ENCODE measurements at regions not wholly inside any gene's neighbourhood (a gene's known extent, or its start where the extent isn't known, plus 50 kb on each side); places are given as distances from the start of the nearest gene placed in this dataset.

DNA sequence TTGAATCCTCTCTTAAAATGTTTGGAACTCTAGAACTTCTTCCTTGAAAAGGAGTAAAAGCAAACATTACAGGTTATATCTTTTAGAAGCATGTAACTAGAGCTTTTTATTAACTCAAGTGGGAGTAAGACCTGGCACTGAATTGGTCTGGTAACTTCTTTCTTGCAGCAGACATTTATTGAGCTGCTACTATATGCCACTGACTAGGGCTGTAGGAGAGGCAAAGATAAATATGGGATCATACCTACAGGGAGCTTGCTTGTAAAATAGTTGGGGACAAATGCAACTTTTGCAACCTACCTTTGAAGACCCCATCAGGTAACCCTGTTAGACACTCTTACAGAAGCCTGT lies 231.9 kb upstream of the TUT7 start:
- Histone ChIP-seq H3K9ac (ENCODE audit: low read length) (no peak overlapping the region), H3K4me2 (ENCODE audit: low read length) (no peak overlapping the region), H3K27ac (ENCODE audit: low read depth, low read length) (no peak overlapping the region), H3K4me1 (ENCODE audit: insufficient read depth, low read length) (no peaks in the 10 kb centered on the region), H3K4me3 (ENCODE audit: insufficient read depth, low read depth, low read length) (no peak overlapping the region), H4K20me1 (ENCODE audit: insufficient read depth, low read length) (no peaks in the 10 kb centered on the region), H3K27me3 (ENCODE audit: insufficient read depth, low read length) (peaks cover 6% of the 10 kb centered on the region), H2AFZ (ENCODE audit: low read depth, low read length) (no peak overlapping the region), H3K79me2 (ENCODE audit: insufficient read depth, low read length) (no peaks in the 10 kb centered on the region), H3K9me3 (ENCODE audit: insufficient read depth, low read depth, low read length) (no peaks in the 10 kb centered on the region), H3K36me3 (ENCODE audit: insufficient read depth, low read length) (no peaks in the 10 kb centered on the region)
- Mint-ChIP-seq H3K27me3 (ENCODE audit: low read depth, unreplicated experiment) (peaks cover 18% of the 10 kb centered on the region), H3K4me1 (ENCODE audit: low read depth, unreplicated experiment) (peaks cover 2% of the 10 kb centered on the region), H3K36me3 (ENCODE audit: low read depth, unreplicated experiment) (no peaks in the 10 kb centered on the region), H3K9me3 (ENCODE audit: unreplicated experiment) (no peaks in the 10 kb centered on the region), H3K4me3 (ENCODE audit: unreplicated experiment) (no peak overlapping the region), H3K27ac (ENCODE audit: unreplicated experiment) (no peak overlapping the region)
- no peak for TF ChIP-seq EZH2 (IDR thresholded peaks at IDR 0.05; ENCODE audit: insufficient read depth, low read length)
- TF ChIP-seq, protein P1, sequence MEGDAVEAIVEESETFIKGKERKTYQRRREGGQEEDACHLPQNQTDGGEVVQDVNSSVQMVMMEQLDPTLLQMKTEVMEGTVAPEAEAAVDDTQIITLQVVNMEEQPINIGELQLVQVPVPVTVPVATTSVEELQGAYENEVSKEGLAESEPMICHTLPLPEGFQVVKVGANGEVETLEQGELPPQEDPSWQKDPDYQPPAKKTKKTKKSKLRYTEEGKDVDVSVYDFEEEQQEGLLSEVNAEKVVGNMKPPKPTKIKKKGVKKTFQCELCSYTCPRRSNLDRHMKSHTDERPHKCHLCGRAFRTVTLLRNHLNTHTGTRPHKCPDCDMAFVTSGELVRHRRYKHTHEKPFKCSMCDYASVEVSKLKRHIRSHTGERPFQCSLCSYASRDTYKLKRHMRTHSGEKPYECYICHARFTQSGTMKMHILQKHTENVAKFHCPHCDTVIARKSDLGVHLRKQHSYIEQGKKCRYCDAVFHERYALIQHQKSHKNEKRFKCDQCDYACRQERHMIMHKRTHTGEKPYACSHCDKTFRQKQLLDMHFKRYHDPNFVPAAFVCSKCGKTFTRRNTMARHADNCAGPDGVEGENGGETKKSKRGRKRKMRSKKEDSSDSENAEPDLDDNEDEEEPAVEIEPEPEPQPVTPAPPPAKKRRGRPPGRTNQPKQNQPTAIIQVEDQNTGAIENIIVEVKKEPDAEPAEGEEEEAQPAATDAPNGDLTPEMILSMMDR (IDR thresholded peaks at IDR 0.05; ENCODE audit: insufficient read depth, low read depth, low read length) = no peak
- DNase-seq (ENCODE audit: low read depth) = no peak
- FAIRE-seq = no peak

DNA sequence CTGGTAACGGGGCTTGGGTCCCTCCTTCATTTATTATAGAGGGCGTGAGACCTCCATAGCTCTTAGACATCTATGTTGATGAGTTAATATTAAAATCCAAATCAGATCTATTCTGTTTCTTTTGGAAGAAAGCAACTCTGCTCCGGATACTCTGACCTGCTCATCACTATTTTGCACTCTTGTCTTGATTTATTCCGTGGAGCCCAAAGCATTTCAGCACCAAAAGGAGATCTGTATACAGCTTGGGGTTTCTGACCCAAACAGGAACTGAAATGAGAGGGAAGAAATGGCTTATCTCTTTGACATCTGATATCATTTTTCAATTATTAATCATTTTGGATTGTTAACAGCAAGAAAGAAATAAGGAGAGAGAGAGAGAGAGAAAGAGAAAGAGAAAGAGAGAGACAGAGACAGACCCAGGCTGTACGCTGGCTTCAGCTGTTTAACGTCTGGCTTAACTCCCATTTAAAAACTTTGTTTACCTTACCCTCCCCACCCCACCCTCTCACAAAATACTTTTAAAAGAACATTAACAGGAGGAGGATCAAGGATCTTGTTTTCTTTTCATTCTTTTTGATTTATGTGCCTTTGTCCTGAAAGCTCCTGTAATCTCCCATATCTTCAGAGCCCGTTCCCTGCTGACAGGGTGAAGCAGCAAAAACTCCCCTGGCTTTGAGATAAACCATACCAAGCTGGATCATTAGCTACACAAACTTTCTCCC lies 231.4 kb upstream of the TUT7 start:
- Histone ChIP-seq H3K27ac (ENCODE audit: low read depth, low read length) (no peak overlapping the region), H3K4me2 (ENCODE audit: low read length) (no peak overlapping the region), H3K9me3 (ENCODE audit: insufficient read depth, low read depth, low read length) (no peaks in the 10 kb centered on the region), H2AFZ (ENCODE audit: low read depth, low read length) (no peak overlapping the region), H3K4me1 (ENCODE audit: insufficient read depth, low read length) (no peaks in the 10 kb centered on the region), H3K79me2 (ENCODE audit: insufficient read depth, low read length) (no peaks in the 10 kb centered on the region), H3K9ac (ENCODE audit: low read length) (no peak overlapping the region), H3K4me3 (ENCODE audit: insufficient read depth, low read depth, low read length) (no peak overlapping the region), H4K20me1 (ENCODE audit: insufficient read depth, low read length) (no peaks in the 10 kb centered on the region), H3K36me3 (ENCODE audit: insufficient read depth, low read length) (no peaks in the 10 kb centered on the region), H3K27me3 (ENCODE audit: insufficient read depth, low read length) (peaks cover 6% of the 10 kb centered on the region)
- H3K36me3 Mint-ChIP-seq (ENCODE audit: low read depth, unreplicated experiment) = no peaks in the 10 kb centered on the region
- peaks cover 18% of the 10 kb centered on the region for H3K27me3 Mint-ChIP-seq (ENCODE audit: low read depth, unreplicated experiment)
- H3K9me3 Mint-ChIP-seq (ENCODE audit: unreplicated experiment) = no peaks in the 10 kb centered on the region
- H3K4me1 Mint-ChIP-seq (ENCODE audit: low read depth, unreplicated experiment) = peaks cover 2% of the 10 kb centered on the region
- H3K4me3 Mint-ChIP-seq (ENCODE audit: unreplicated experiment) = no peak overlapping the region
- DNase-seq (ENCODE audit: low read depth) = no peak
- no peak overlapping the region for H3K27ac Mint-ChIP-seq (ENCODE audit: unreplicated experiment)
- FAIRE-seq = no peak
- TF ChIP-seq, protein P1 (IDR thresholded peaks at IDR 0.05; ENCODE audit: insufficient read depth, low read depth, low read length) = no peak
- no peak for TF ChIP-seq EZH2 (IDR thresholded peaks at IDR 0.05; ENCODE audit: insufficient read depth, low read length)

DNA sequence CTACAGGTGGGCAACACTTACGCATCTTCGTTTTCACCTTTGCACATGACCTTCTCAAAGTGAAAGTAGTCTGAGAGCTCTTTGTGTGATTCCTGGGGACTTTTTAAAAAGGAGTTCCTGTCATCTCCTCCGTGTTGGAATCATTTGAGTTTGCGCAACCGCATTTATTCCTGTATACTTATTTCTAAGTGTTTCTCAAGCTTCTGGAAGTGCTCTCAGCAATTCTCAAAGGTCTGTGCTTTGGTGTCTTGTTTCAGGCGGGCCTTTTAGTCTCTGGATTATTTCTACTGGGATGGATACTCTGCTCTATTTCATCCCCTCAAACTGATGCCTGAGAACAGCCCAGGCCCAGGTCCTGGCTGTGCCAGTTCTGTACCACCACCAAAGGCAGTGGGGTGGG lies 226.5 kb upstream of the TUT7 start:
- H3K27me3 ChIP-seq (ENCODE audit: insufficient read depth, low read length) = no peaks in the 10 kb centered on the region
- no peak overlapping the region for H2AFZ ChIP-seq (ENCODE audit: low read depth, low read length)
- H3K36me3 ChIP-seq (ENCODE audit: insufficient read depth, low read length) = no peaks in the 10 kb centered on the region
- peaks cover 2% of the 10 kb centered on the region for H3K9me3 Mint-ChIP-seq (ENCODE audit: unreplicated experiment)
- FAIRE-seq (no peak), DNase-seq (ENCODE audit: low read depth) (no peak)
- no peak overlapping the region for H3K27ac Mint-ChIP-seq (ENCODE audit: unreplicated experiment)
- H3K4me1 ChIP-seq (ENCODE audit: insufficient read depth, low read length) = no peaks in the 10 kb centered on the region
- H3K36me3 Mint-ChIP-seq (ENCODE audit: low read depth, unreplicated experiment) = no peaks in the 10 kb centered on the region
- no peak overlapping the region for H3K9ac ChIP-seq (ENCODE audit: low read length)
- no peak overlapping the region for H3K4me3 ChIP-seq (ENCODE audit: insufficient read depth, low read depth, low read length)
- H3K4me2 ChIP-seq (ENCODE audit: low read length) = no peak overlapping the region
- H3K79me2 ChIP-seq (ENCODE audit: insufficient read depth, low read length) = no peaks in the 10 kb centered on the region
- H3K4me1 Mint-ChIP-seq (ENCODE audit: low read depth, unreplicated experiment) = peaks cover 2% of the 10 kb centered on the region
- no peak overlapping the region for H3K27ac ChIP-seq (ENCODE audit: low read depth, low read length)
- no peak overlapping the region for H3K4me3 Mint-ChIP-seq (ENCODE audit: unreplicated experiment)
- H3K9me3 ChIP-seq (ENCODE audit: insufficient read depth, low read depth, low read length) = no peaks in the 10 kb centered on the region
- TF ChIP-seq, protein P1 (IDR thresholded peaks at IDR 0.05; ENCODE audit: insufficient read depth, low read depth, low read length) = no peak
- TF ChIP-seq EZH2 (IDR thresholded peaks at IDR 0.05; ENCODE audit: insufficient read depth, low read length) = no peak
- peaks cover 18% of the 10 kb centered on the region for H3K27me3 Mint-ChIP-seq (ENCODE audit: low read depth, unreplicated experiment)
- H4K20me1 ChIP-seq (ENCODE audit: insufficient read depth, low read length) = no peaks in the 10 kb centered on the region

Measured in astrocyte (in vitro differentiated cells and primary cell).